ENCODE measurements at regions not wholly inside any gene's neighbourhood (a gene's known extent, or its start where the extent isn't known, plus 50 kb on each side); places are given as distances from the start of the nearest gene placed in this dataset.

DNA sequence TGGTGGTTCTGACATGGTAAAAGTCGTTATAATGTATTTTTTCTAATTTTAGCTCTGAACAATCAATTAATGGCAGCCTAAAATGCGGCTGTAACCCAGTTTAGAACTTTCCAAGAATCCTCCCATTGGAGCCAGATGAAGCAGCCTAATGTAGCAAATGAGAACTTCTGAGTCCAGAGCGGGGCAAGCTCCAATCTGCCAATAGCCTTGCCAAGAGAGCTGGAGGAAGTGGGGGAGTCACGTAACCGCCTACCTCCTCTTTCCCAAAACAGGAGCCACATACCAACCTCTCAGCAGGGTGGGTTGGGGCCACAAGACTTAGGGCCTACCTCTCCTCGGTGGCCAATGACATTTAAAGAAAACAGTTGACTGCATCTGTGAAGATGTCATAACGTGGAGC is 230.6 kb downstream of the SOD2 start:
- Histone ChIP-seq H3K4me3 (ENCODE audit: low read depth, low read length) (no peak overlapping the region), H3K27ac (ENCODE audit: extremely low read depth, low read depth, low read length) (no peak overlapping the region), H3K36me3 (ENCODE audit: control insufficient read depth in 2 of 2, insufficient read depth in 1 of 2, low read length in 2 of 2) (no peaks in the 10 kb centered on the region), H3K9me3 (ENCODE audit: control insufficient read depth, insufficient read depth, low read depth, low read length) (no peaks in the 10 kb centered on the region), H3K4me1 (ENCODE audit: control insufficient read depth, insufficient read depth, low read length) (peaks cover 5% of the 10 kb centered on the region; the same call in 1 of the 2 replicates)
- TF ChIP-seq ZNF529 (tag by site-specific recombination; IDR thresholded peaks at IDR 0.05; ENCODE audit: insufficient replicate concordance) = no peak
- ChIA-PET CTCF (interaction anchor here (0.6 to 5.4 kb wide), 15 partner anchors 11 to 327 kb away, joined by 3 to 63 read pairs (median 4); partner anchors contain the start of gene FNDC1), POLR2A (no interaction called here)

DNA sequence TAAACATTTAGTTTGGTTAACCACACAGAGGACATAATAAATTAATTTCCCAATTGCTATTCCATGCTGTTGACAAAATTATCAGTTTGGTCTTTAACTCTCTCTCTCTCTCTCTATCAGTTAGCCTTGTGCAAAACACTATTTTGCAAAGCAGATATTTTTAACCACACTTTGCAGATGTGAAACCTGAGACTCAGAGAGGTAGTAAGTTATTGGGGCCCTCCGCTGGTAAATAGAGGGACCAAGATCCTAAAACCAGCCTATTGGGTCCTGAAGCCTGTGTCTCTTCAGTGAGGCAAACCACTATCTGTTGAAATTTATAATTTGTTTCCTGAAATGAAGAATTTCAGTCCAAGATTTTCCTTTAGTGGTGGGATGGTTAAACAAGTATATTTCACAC is 231.0 kb downstream of the SOD2 start:
- TF ChIP-seq, protein P1, sequence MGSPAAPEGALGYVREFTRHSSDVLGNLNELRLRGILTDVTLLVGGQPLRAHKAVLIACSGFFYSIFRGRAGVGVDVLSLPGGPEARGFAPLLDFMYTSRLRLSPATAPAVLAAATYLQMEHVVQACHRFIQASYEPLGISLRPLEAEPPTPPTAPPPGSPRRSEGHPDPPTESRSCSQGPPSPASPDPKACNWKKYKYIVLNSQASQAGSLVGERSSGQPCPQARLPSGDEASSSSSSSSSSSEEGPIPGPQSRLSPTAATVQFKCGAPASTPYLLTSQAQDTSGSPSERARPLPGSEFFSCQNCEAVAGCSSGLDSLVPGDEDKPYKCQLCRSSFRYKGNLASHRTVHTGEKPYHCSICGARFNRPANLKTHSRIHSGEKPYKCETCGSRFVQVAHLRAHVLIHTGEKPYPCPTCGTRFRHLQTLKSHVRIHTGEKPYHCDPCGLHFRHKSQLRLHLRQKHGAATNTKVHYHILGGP (tag by site-specific recombination; IDR thresholded peaks at IDR 0.05) = no peak
- TF ChIP-seq ZNF510 (tag by site-specific recombination; IDR thresholded peaks at IDR 0.05; ENCODE audit: insufficient replicate concordance) (no peak), YY2 (tag by site-specific recombination; IDR thresholded peaks at IDR 0.05) (no peak), SCRT2 (tag by site-specific recombination; IDR thresholded peaks at IDR 0.05) (no peak), ZNF610 (tag by site-specific recombination; IDR thresholded peaks at IDR 0.05; ENCODE audit: borderline replicate concordance) (no peak), SP2 (tag by site-specific recombination; IDR thresholded peaks at IDR 0.05) (no peak), GLIS1 (tag by site-specific recombination; IDR thresholded peaks at IDR 0.05) (no peak), ZNF335 (tag by site-specific recombination; conservative IDR thresholded peaks at IDR 0.05) (no peak), ZNF555 (tag by site-specific recombination; conservative IDR thresholded peaks at IDR 0.05) (no peak), ZNF184 (tag by site-specific recombination; IDR thresholded peaks at IDR 0.05) (no peak), ZNF146 (tag by site-specific recombination; IDR thresholded peaks at IDR 0.05) (no peak), ZNF707 (tag by site-specific recombination; IDR thresholded peaks at IDR 0.05) (no peak), ZNF571 (tag by site-specific recombination; IDR thresholded peaks at IDR 0.05) (no peak), ZNF350 (tag by site-specific recombination; IDR thresholded peaks at IDR 0.05) (no peak), ZNF157 (tag by site-specific recombination; IDR thresholded peaks at IDR 0.05) (no peak)
- TF ChIP-seq, protein P2, sequence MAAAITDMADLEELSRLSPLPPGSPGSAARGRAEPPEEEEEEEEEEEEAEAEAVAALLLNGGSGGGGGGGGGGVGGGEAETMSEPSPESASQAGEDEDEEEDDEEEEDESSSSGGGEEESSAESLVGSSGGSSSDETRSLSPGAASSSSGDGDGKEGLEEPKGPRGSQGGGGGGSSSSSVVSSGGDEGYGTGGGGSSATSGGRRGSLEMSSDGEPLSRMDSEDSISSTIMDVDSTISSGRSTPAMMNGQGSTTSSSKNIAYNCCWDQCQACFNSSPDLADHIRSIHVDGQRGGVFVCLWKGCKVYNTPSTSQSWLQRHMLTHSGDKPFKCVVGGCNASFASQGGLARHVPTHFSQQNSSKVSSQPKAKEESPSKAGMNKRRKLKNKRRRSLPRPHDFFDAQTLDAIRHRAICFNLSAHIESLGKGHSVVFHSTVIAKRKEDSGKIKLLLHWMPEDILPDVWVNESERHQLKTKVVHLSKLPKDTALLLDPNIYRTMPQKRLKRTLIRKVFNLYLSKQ (tag by site-specific recombination; IDR thresholded peaks at IDR 0.05; ENCODE audit: borderline replicate concordance) = no peak
- Histone ChIP-seq H3K27ac (ENCODE audit: extremely low read depth, low read depth, low read length) (no peak overlapping the region), H3K9me3 (ENCODE audit: control insufficient read depth, insufficient read depth, low read depth, low read length) (no peaks in the 10 kb centered on the region), H3K4me3 (ENCODE audit: low read depth, low read length) (no peak overlapping the region), H3K4me1 (ENCODE audit: control insufficient read depth, insufficient read depth, low read length) (peaks cover 5% of the 10 kb centered on the region; the same call in 1 of the 2 replicates), H3K36me3 (ENCODE audit: control insufficient read depth in 2 of 2, insufficient read depth in 1 of 2, low read length in 2 of 2) (no peaks in the 10 kb centered on the region)
- ChIA-PET POLR2A (no interaction called here), CTCF (interaction anchor here (0.6 to 5.4 kb wide), 13 partner anchors 12 to 358 kb away, joined by 3 to 63 read pairs (median 3); no protein-coding TSS in a partner anchor)

DNA sequence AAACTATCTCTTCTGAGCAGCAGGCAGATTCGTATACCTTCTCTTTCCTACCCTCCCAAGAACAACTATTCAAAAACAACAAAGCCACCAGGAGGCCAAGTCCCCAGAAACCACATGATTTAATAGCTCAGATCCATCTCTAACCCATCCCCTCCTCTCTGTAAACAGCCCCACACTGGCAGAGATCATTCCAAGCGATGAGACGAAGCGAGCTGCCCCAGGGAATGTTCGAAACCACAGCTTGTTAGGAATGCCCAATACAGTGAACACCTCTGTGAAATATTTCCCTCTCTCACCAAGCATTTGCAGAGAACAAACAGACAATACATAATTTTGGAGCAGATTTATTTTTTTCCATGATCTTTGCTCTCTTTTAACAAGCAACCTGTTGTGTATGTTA is 231.8 kb downstream of the SOD2 start:
- TF ChIP-seq GLIS1 (tag by site-specific recombination; IDR thresholded peaks at IDR 0.05) (peak; percentile 37; the same call in 1 of the 2 replicates), HOXA7 (CRISPR knock-in tag; IDR thresholded peaks at IDR 0.05; ENCODE audit: borderline replicate concordance) (no peak), ZNF292 (tag by site-specific recombination; IDR thresholded peaks at IDR 0.05; ENCODE audit: borderline replicate concordance, low read depth) (no peak)
- ChIA-PET CTCF (interaction anchor here (0.6 to 5.4 kb wide), 12 partner anchors 41 to 357 kb away, joined by 3 to 63 read pairs (median 3); no protein-coding TSS in a partner anchor), POLR2A (no interaction called here)
- Histone ChIP-seq H3K27ac (ENCODE audit: extremely low read depth, low read depth, low read length) (no peak overlapping the region), H3K4me3 (ENCODE audit: low read depth, low read length) (no peak overlapping the region), H3K36me3 (ENCODE audit: control insufficient read depth in 2 of 2, insufficient read depth in 1 of 2, low read length in 2 of 2) (no peaks in the 10 kb centered on the region), H3K4me1 (ENCODE audit: control insufficient read depth, insufficient read depth, low read length) (peaks cover 5% of the 10 kb centered on the region; the same call in 1 of the 2 replicates), H3K9me3 (ENCODE audit: control insufficient read depth, insufficient read depth, low read depth, low read length) (no peaks in the 10 kb centered on the region)

Measured in HEK293 (cell line).